GM18502 (cell line): ENCODE measurements at regions not wholly inside any gene's neighbourhood (a gene's known extent, or its start where the extent isn't known, plus 50 kb on each side); places are given as distances from the start of the nearest gene placed in this dataset.
A peak's percentile ranks its signal among the peaks of the same experiment; 100 is the strongest.
"Not testable (repeated sequence)": the region's sequence is repeated elsewhere in the genome, so short reads cannot be mapped to it uniquely, and the experiment has no call there.

Experiments
- ATAC-seq: cut with Tn5 transposase; IDR thresholded peaks from one replicate; pipeline ENCODE4 v1.9.1; 2021; ENCODE audit warnings: mild to moderate bottlenecking; ENCODE audit not compliant: unreplicated experiment, poor library complexity

GRCh38 chr6:4349323-4349722, 213.9 kb upstream of the ECI2 start:
- no peak for ATAC-seq

GRCh38 chr6:4348462-4349112, 213.2 kb upstream of the ECI2 start:
- ATAC-seq: peak; percentile 85

- ATAC-seq: no peak
These were observed 212.5 kb upstream of the ECI2 start for GRCh38 chr6:4347877-4348276.

GRCh38 chr6:4346659-4347333, 211.4 kb upstream of the ECI2 start:
- no peak for ATAC-seq

GRCh38 chr6:4345543-4345942, 210.2 kb upstream of the ECI2 start:
- ATAC-seq: no peak

- ATAC-seq: no peak
These were observed 209.0 kb upstream of the ECI2 start for GRCh38 chr6:4344317-4344899.

- ATAC-seq: no peak
These were observed 207.2 kb upstream of the ECI2 start for GRCh38 chr6:4342407-4343137.

- no peak for ATAC-seq
These were observed 205.9 kb upstream of the ECI2 start for GRCh38 chr6:4341078-4341797.

GRCh38 chr6:4340544-4340943, 205.2 kb upstream of the ECI2 start:
- no peak for ATAC-seq

GRCh38 chr6:4338884-4339283, 203.5 kb upstream of the ECI2 start:
- ATAC-seq: no peak

GRCh38 chr6:4336778-4337442, 201.5 kb upstream of the ECI2 start:
- ATAC-seq: no peak

- no peak for ATAC-seq
These were observed 200.7 kb upstream of the ECI2 start for GRCh38 chr6:4336084-4336483.

GRCh38 chr6:4334158-4334740, 198.9 kb upstream of the ECI2 start:
- ATAC-seq: not testable (repeated sequence)

- ATAC-seq: no peak
These were observed 192.5 kb upstream of the ECI2 start for GRCh38 chr6:4327841-4328240.

GRCh38 chr6:4324746-4325145, 189.4 kb upstream of the ECI2 start:
- ATAC-seq: no peak

GRCh38 chr6:4323322-4323721, 187.9 kb upstream of the ECI2 start:
- ATAC-seq: no peak

- no peak for ATAC-seq
These were observed 187.5 kb upstream of the ECI2 start for GRCh38 chr6:4322846-4323309.

- no peak for ATAC-seq
These were observed 186.9 kb upstream of the ECI2 start for GRCh38 chr6:4322134-4322845.

- ATAC-seq: no peak
These were observed 185.5 kb upstream of the ECI2 start for GRCh38 chr6:4320860-4321259.
